GM19023 (cell line): ENCODE measurements at regions not wholly inside any gene's neighbourhood (a gene's known extent, or its start where the extent isn't known, plus 50 kb on each side); places are given as distances from the start of the nearest gene placed in this dataset.

Experiments
- ATAC-seq: cut with Tn5 transposase; IDR thresholded peaks from one replicate; pipeline ENCODE4 v1.9.1; 2021; ENCODE audit warnings: mild to moderate bottlenecking, moderate library complexity; ENCODE audit not compliant: unreplicated experiment

DNA sequence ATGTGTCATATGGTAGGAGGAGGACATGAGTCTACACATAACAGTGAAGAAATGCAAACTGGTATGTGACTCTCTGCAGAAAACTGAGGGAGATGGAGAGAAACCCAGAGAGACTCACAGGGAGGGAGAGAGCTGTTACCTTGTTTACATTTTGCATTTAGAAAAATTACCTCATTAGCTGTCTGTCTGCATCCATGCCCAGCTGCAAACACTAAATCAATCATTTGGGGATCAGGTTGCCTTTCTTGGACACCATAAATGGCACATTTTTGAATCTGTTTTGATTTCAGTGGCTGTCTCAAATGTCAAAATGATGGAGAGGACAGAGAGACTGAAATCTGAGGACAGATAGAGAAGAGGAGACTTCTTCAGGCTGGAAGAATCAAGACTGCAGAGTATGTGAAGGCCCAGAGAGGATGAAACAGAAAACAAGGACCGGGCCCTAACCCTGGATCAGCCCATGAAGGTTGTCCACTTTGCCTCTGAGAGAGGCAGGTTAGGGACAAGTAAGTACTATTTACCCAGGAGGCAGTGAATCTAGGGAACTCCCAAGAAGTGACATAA lies 92.2 kb downstream of the UNC5CL start:
- ATAC-seq: no peak

DNA sequence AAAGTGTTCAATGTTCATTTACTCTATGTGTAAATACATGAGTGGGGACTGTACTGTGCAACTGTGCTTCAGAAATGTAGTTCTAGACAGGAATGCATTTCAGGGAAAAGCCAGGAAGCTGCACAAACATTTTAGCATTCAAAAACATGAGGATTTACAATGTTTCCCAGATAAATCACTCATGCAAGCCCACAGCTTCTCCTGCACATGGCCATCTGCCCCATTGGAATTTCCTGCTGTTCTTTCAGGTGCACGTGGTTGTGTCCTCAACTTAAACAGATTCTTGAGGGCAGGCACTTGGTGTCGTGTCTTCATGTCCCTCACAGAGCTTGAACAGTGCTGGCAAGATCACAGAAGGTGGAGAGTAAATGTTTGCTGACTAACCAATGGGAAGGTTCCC lies 101.5 kb downstream of the UNC5CL start:
- ATAC-seq: no peak

- ATAC-seq: no peak
Observed at GRCh38 chr6:40936818-40937251, 102.2 kb downstream of the UNC5CL start.

- no peak for ATAC-seq
Observed at GRCh38 chr6:40933864-40934263, 105.2 kb downstream of the UNC5CL start.

- no peak for ATAC-seq
Observed at GRCh38 chr6:40932953-40933352, 106.1 kb downstream of the UNC5CL start.

GRCh38 chr6:40932366-40932765 lies 106.7 kb downstream of the UNC5CL start:
- no peak for ATAC-seq

GRCh38 chr6:40931931-40932330 lies 107.1 kb downstream of the UNC5CL start:
- ATAC-seq: no peak

- ATAC-seq: no peak
Observed at GRCh38 chr6:40930555-40930954, 108.5 kb downstream of the UNC5CL start.

DNA sequence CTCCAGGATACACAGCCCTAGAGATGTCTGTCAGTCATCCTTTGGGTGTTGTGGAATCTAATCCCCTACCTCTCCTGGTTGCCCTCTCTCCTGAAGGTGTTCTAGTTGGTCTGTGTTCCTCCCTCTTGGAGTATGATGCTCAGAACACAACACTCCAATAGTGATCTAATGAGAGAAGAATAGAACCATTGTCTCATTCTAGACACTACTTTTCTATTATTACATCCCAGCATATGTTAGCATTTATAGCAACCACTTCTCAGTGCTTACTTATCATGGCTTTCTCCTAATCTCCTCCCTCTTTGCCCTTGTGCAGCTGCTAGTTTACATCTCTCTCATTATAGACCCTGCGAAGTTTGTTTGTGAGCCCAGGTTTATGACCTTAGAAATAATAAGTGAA lies 109.0 kb downstream of the UNC5CL start:
- no peak for ATAC-seq

DNA sequence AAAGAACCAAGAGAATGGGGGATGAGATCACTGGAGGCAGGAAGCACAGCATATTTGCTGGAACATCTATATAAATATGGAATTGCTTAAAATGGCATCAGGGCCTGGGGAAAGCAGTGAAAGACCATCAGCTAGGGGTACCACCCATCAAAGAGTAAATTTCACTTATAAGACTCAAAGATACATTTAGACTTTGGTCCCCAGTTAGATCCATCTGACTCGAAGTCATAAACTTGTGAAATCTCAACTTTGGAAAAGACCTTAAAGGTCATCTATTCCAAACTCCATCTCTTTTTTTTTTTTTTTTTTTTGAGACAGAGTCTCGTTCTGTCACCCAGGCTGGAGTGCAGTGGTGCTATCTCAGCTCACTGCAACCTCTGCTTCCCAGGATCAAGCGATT lies 109.8 kb downstream of the UNC5CL start:
- no peak for ATAC-seq

- no peak for ATAC-seq
Observed at GRCh38 chr6:40928763-40929162, 110.3 kb downstream of the UNC5CL start.

DNA sequence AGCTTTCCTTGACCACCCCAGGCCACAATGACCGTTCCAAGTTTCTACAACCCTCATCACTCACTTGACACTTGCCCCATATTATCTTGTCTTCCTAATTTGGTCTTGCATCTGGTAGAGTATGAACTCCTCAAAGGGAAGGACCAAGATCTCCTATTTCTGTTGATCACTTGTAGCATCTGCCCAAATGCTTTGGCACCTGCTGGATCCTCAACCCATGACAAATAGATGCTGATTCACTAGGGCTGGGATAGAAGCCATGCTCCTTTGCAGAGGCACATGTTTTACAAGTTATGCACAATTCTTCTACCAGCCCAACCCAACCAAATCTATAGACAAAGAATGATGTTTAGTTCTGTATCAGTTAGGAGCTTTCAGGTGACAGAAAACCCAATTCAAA lies 110.7 kb downstream of the UNC5CL start:
- ATAC-seq: no peak

GRCh38 chr6:40925341-40925740 lies 113.7 kb downstream of the UNC5CL start:
- no peak for ATAC-seq

- no peak for ATAC-seq
Observed at GRCh38 chr6:40924839-40925238, 114.2 kb downstream of the UNC5CL start.

GRCh38 chr6:40923880-40924279 lies 115.1 kb downstream of the UNC5CL start:
- ATAC-seq: no peak

DNA sequence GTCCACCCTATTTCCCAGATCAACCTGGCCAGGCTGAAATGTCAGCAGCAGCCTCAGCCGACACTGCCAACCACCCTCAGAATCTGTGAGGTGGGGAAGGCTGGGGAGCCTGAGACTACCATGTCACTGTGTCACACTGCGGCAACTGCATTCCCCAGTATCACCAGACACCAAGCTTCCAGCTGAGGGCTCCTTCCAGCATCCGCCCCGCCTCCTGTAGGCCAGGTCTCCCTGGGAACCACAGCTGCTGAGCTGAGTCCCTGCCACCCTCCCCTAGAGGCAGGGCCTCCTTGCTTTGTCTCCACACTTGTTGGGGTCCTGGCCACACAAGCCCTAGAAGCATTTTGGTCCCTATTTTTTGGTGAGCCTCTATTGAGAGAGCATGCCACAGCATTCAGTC lies 115.7 kb downstream of the UNC5CL start:
- no peak for ATAC-seq

- ATAC-seq: no peak
Observed at GRCh38 chr6:40922281-40922680, 116.7 kb downstream of the UNC5CL start.

DNA sequence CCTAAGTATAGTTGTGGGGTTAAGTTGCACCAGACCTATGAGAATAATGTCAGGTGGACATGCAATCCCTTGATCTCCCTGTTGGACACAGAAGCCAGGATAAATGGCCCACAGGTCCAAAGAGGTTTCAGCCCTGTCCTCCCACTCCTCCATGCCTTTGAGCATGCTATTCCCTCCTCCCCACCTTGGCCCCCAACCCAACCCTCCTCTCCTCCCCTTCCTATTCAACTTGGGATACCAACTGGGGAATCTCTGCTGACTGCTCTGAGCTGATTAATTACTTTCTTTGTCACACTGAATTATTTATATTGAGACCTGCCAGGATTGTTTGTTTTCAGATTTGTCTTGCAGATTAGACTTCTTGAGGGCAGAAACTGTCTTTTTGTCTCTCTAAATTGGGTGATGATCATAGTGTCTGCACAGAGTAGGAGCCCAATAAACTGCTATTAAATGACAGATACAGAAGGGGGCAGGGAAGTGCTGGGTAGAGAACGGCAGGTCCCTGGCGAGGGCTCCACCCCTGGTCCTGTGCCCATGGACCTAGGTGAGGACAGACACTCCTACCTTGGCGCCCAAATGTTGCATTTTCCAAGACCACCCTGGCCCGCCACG lies 120.9 kb downstream of the UNC5CL start:
- ATAC-seq: no peak

DNA sequence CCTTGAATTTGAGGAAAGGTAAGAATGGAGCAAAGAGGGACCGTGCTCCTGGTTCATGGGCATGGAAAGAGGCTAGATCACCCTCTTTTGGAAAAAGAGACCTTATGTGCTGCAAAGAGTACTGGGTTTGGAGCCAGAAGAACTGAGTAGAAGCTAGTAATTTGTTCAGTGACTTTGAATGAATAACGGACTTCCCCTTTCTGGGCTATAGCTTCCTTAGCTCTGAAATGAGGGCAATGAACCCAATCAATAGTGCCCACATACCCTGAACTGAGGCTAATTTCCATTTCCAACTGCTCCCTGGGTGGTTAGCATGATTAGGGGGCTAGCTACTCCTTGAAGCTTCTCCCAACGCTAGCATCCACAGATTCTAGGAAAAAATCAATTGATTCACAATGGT lies 121.4 kb downstream of the UNC5CL start:
- ATAC-seq: no peak

GRCh38 chr6:40916845-40917244 lies 122.2 kb downstream of the UNC5CL start:
- no peak for ATAC-seq

DNA sequence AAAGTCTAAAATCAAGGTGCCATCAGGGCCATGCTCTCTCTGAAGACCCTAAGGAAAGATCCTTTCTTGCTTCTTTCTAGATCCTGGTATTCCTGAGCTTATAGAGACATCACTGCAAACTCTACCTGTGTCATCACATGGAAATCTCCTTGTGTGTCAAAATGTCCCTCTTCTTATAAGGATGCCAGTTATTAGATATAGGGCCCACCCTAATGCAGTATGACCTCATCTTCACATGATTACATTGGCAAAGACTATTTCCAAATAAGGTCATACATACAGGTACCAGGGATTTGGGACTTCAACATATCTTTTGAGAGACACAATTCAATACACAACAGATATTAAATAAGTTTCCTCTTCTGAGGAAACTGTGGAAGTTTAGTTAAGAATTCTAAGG lies 123.9 kb downstream of the UNC5CL start:
- no peak for ATAC-seq

- no peak for ATAC-seq
Observed at GRCh38 chr6:40914005-40914404, 125.0 kb downstream of the UNC5CL start.
